Ishikawa (cell line): ENCODE measurements at regions not wholly inside any gene's neighbourhood (a gene's known extent, or its start where the extent isn't known, plus 50 kb on each side); places are given as distances from the start of the nearest gene placed in this dataset.

ENCODE experiments used
- CEBPB ChIP-seq: IDR thresholded peaks from 2 replicates; pipeline ENCODE4 v1.6.1; 2012
- CREB1 ChIP-seq: IDR thresholded peaks from 2 replicates; pipeline ENCODE4 v1.6.1; 2012; ENCODE audit warnings: low read depth
- EGR1 ChIP-seq: IDR thresholded peaks from 2 replicates; pipeline ENCODE4 v1.6.1; 2012
- EP300 ChIP-seq: IDR thresholded peaks from 2 replicates; pipeline ENCODE4 v1.6.1; 2012; ENCODE audit warnings: borderline replicate concordance
- FOXM1 ChIP-seq: IDR thresholded peaks from 2 replicates; pipeline ENCODE4 v1.6.1; 2012; ENCODE audit warnings: low read depth, borderline replicate concordance
- MAX ChIP-seq: IDR thresholded peaks from 2 replicates; pipeline ENCODE4 v1.6.1; 2012
- NFIC ChIP-seq: IDR thresholded peaks from 2 replicates; pipeline ENCODE4 v1.6.1; 2012
- RAD21 ChIP-seq: IDR thresholded peaks from 2 replicates; pipeline ENCODE4 v1.6.1; 2012; ENCODE audit warnings: low read depth
- REST ChIP-seq: IDR thresholded peaks from 2 replicates; pipeline ENCODE4 v1.6.1; 2012; ENCODE audit warnings: low read depth, mild to moderate bottlenecking
- TAF1 ChIP-seq: IDR thresholded peaks from 2 replicates; pipeline ENCODE4 v1.6.1; 2012; ENCODE audit warnings: low read depth, mild to moderate bottlenecking
- TCF12 ChIP-seq: IDR thresholded peaks from 2 replicates; pipeline ENCODE4 v1.6.1; 2012; ENCODE audit warnings: low read depth
- TEAD4 ChIP-seq: IDR thresholded peaks from 2 replicates; pipeline ENCODE4 v1.6.1; 2012
- USF1 ChIP-seq: IDR thresholded peaks from 2 replicates; pipeline ENCODE4 v1.6.1; 2012
- YY1 ChIP-seq: IDR thresholded peaks from 2 replicates; pipeline ENCODE4 v1.6.1; 2012; ENCODE audit warnings: low read depth
- ZBTB7A ChIP-seq: IDR thresholded peaks from 2 replicates; pipeline ENCODE4 v1.6.1; 2012; ENCODE audit warnings: low read depth

- no peak for TF ChIP-seq REST
- no peak for TF ChIP-seq TEAD4
- no peak for TF ChIP-seq NFIC
- TF ChIP-seq CREB1 = no peak
- no peak for TF ChIP-seq EGR1
- no peak for TF ChIP-seq CEBPB
Measured at GRCh38 chr13:85638815-85639393, 160.3 kb downstream of the SLITRK6 start.

- TF ChIP-seq CREB1 (no peak), YY1 (no peak), CEBPB (no peak), TEAD4 (no peak), TAF1 (no peak), NFIC (no peak), EGR1 (no peak), REST (no peak), FOXM1 (no peak), RAD21 (no peak), ZBTB7A (no peak), EP300 (no peak), MAX (no peak), USF1 (no peak)
Measured at GRCh38 chr13:85638265-85638664, 161.0 kb downstream of the SLITRK6 start.

- no peak for TF ChIP-seq EGR1
- no peak for TF ChIP-seq ZBTB7A
- TF ChIP-seq MAX = no peak
- no peak for TF ChIP-seq FOXM1
- no peak for TF ChIP-seq USF1
- no peak for TF ChIP-seq CREB1
- no peak for TF ChIP-seq CEBPB
- no peak for TF ChIP-seq TEAD4
- no peak for TF ChIP-seq TAF1
- no peak for TF ChIP-seq YY1
- TF ChIP-seq NFIC = no peak
- no peak for TF ChIP-seq RAD21
- TF ChIP-seq EP300 = no peak
- TF ChIP-seq REST = no peak
- TF ChIP-seq TCF12 = no peak
Measured at GRCh38 chr13:85632526-85633195, 166.6 kb downstream of the SLITRK6 start.

- TF ChIP-seq USF1 = no peak
- TF ChIP-seq MAX = no peak
- no peak for TF ChIP-seq EGR1
- no peak for TF ChIP-seq TAF1
- TF ChIP-seq CREB1 = no peak
- TF ChIP-seq EP300 = no peak
- no peak for TF ChIP-seq TEAD4
- no peak for TF ChIP-seq YY1
- TF ChIP-seq FOXM1 = no peak
- no peak for TF ChIP-seq RAD21
Measured at GRCh38 chr13:85631801-85632200, 167.4 kb downstream of the SLITRK6 start.
